Chondrocyte (in vitro differentiated cells): ENCODE measurements at regions not wholly inside any gene's neighbourhood (a gene's known extent, or its start where the extent isn't known, plus 50 kb on each side); places are given as distances from the start of the nearest gene placed in this dataset.

Source experiments
- DNase-seq: peaks from one replicate; pipeline ENCODE4 v3.0.0; 2021; ENCODE audit warnings: mixed read lengths, low spot score
- H3K27ac Mint-ChIP-seq: one replicate; pipeline ENCODE4 v1.8.0; 2021; ENCODE audit warnings: mild to moderate bottlenecking, moderate library complexity, mixed read lengths; ENCODE audit not compliant: unreplicated experiment
- H3K27me3 Mint-ChIP-seq: 2 replicates; pipeline ENCODE4 v1.8.0; 2021; ENCODE audit warnings: low read depth, mixed read lengths
- H3K36me3 Mint-ChIP-seq: 2 replicates; pipeline ENCODE4 v1.8.0; 2021; ENCODE audit warnings: low read depth, mixed read lengths
- H3K4me1 Mint-ChIP-seq: 2 replicates; pipeline ENCODE4 v1.8.0; 2021; ENCODE audit warnings: low read depth, mild to moderate bottlenecking, mixed read lengths
- H3K4me3 Mint-ChIP-seq: one replicate; pipeline ENCODE4 v1.8.0; 2021; ENCODE audit warnings: mild to moderate bottlenecking, moderate library complexity, mixed read lengths; ENCODE audit not compliant: unreplicated experiment
- H3K9me3 Mint-ChIP-seq: 2 replicates; pipeline ENCODE4 v1.8.0; 2021; ENCODE audit warnings: low read depth, mixed read lengths
- TF ChIP-seq, protein P1 (sequence below): fragments of 200-600 bp; sonication (generic); IDR thresholded peaks from 2 replicates; pipeline ENCODE4 v1.5.0; 2021; ENCODE audit warnings: antibody characterized with exemption, mild to moderate bottlenecking, moderate library complexity

DNA sequence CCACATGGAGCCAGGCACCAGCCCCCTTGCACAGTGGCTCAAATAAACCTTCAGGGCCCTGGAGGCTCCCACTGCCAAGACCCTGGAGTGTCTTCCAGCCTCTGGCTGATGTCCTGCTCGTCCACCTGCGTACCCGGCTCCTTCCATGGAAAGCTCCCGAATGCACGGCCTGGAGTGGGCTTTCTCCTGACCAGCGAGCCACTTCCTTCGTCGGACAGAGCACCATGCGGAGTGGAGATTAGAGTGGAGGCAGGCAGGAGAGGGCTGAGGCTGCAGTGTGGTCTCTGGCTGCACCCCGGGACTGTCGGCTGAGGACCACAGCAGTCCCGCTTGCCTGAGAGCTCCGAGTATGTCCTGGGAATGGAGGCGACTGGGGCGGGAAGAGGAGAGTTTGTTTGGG lies 93.7 kb upstream of the SFSWAP start:
- H3K9me3 Mint-ChIP-seq: no peaks in the 10 kb centered on the region
- peaks cover 14% of the 10 kb centered on the region for H3K4me1 Mint-ChIP-seq
- H3K27me3 Mint-ChIP-seq: peaks cover 17% of the 10 kb centered on the region
- H3K27ac Mint-ChIP-seq: no peak overlapping the region
- H3K36me3 Mint-ChIP-seq: no peaks in the 10 kb centered on the region
- TF ChIP-seq, protein P1, sequence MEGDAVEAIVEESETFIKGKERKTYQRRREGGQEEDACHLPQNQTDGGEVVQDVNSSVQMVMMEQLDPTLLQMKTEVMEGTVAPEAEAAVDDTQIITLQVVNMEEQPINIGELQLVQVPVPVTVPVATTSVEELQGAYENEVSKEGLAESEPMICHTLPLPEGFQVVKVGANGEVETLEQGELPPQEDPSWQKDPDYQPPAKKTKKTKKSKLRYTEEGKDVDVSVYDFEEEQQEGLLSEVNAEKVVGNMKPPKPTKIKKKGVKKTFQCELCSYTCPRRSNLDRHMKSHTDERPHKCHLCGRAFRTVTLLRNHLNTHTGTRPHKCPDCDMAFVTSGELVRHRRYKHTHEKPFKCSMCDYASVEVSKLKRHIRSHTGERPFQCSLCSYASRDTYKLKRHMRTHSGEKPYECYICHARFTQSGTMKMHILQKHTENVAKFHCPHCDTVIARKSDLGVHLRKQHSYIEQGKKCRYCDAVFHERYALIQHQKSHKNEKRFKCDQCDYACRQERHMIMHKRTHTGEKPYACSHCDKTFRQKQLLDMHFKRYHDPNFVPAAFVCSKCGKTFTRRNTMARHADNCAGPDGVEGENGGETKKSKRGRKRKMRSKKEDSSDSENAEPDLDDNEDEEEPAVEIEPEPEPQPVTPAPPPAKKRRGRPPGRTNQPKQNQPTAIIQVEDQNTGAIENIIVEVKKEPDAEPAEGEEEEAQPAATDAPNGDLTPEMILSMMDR: no peak
- H3K4me3 Mint-ChIP-seq: no peak overlapping the region
- no peak for DNase-seq

DNA sequence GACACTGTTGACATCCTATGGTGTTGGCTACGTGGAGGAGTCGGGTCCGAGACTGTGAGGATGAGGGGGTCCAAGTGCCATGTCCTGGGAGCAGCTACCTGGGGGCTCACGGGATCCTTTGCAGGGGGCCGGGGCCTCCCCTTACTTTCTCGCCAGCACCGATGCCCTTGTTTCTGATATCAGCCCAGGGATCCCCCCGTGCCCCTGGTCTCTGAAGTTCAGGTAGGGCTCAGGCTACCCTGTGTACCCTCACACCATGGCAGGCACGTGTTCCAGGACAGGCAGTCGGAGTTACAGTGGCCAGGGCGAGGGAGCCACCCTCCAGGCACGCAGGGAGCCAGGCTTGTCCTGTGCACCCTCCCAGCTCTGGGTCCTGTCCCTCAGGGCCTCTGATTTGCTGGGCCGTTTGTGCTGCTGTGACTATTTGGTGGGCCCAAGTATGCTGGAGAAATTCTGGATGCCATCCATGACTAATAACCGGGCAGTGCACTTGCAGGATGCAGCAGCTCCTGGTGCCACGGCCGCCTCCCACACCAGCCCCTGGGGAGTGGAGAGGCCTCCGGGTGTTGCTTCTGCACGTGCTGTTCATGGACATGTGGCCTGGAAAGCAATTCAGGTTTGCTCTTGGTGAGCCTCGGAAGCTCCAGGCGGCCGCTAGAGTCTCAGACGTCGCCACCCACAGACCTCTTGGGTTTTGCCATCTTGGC lies 93.1 kb upstream of the SFSWAP start:
- peaks cover 17% of the 10 kb centered on the region for H3K27me3 Mint-ChIP-seq
- H3K36me3 Mint-ChIP-seq: no peaks in the 10 kb centered on the region
- TF ChIP-seq, protein P1: no peak

DNA sequence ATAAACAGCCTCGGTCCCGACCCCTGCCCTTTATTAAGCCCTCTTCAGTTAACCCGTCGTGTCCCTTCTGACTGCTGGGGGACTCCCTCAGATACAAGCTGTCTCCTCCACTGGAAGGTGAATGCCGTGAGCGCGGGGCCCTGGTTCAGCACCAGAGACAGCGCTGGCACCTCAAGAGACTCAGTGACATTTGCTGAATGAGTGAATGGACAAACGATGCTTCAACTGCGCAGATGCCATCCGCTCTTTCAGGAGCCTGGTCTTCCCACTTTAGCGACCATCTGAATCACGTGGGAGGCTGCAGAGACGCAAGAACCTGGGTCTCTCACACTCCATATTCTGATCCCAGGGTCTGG lies 92.6 kb upstream of the SFSWAP start:
- no peaks in the 10 kb centered on the region for H3K9me3 Mint-ChIP-seq
- TF ChIP-seq, protein P1: no peak
- H3K27me3 Mint-ChIP-seq: peaks cover 17% of the 10 kb centered on the region
- no peak for DNase-seq
- no peaks in the 10 kb centered on the region for H3K36me3 Mint-ChIP-seq
- no peak overlapping the region for H3K27ac Mint-ChIP-seq
- H3K4me1 Mint-ChIP-seq: peaks cover 14% of the 10 kb centered on the region
- no peak overlapping the region for H3K4me3 Mint-ChIP-seq

More for the DNA sequence above, 93.1 kb upstream of the SFSWAP start:
- Mint-ChIP-seq H3K9me3 (no peaks in the 10 kb centered on the region), H3K4me1 (peaks cover 14% of the 10 kb centered on the region), H3K27ac (no peak overlapping the region), H3K4me3 (no peak overlapping the region)
- DNase-seq: no peak

DNA sequence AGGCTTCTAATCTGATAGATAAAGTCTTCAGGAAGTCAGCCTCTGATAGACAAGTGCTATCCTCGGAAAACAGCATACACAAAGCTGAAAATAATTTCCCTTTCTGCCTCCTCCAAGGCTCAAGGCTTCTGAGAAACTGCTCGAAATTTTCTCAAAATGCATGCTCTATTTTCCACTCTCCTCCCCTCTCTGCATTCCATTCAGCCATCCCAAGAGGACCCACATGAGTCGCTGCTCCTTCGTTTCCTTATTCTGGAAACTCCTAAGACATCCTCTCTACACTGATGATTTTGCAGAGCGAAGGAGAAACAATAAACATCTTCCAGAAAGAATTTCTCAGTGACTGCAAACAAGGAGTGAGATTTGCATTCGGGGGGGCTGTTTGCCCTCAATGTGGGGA lies 92.2 kb upstream of the SFSWAP start:
- TF ChIP-seq, protein P1: no peak
- Mint-ChIP-seq H3K27me3 (peaks cover 17% of the 10 kb centered on the region), H3K4me1 (peaks cover 14% of the 10 kb centered on the region), H3K36me3 (no peaks in the 10 kb centered on the region), H3K9me3 (no peaks in the 10 kb centered on the region), H3K27ac (no peak overlapping the region), H3K4me3 (no peak overlapping the region)
- DNase-seq: no peak

DNA sequence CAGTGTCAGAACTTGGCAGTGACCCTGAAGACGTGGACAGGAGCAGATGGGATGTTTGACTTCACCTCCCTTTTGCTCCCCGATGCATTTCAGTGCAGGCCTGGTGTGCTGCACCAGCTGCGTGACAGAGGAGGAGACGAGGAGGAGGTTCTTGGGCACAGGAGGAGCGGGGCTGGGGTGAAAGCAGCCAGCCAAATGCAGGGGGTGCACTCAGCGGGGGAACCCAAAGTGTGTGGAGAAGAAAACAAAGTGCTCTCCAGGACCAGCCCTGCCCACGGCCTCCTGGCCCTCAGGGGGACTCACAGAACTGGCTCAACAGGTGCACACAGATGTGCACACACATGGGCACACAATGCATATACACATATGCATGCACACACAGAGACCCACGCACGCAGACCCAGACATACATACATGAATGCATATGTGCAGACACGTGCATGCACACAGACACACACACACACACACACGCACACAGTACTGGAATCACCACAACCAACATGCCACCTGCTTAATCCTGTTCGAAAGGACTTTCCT lies 91.7 kb upstream of the SFSWAP start:
- Mint-ChIP-seq H3K36me3 (no peaks in the 10 kb centered on the region), H3K27ac (no peak overlapping the region), H3K27me3 (peaks cover 17% of the 10 kb centered on the region), H3K9me3 (no peaks in the 10 kb centered on the region), H3K4me3 (no peak overlapping the region), H3K4me1 (peaks cover 14% of the 10 kb centered on the region)
- TF ChIP-seq, protein P1: no peak
- no peak for DNase-seq
